HuH-7 (cell line): ENCODE measurements at regions not wholly inside any gene's neighbourhood (a gene's known extent, or its start where the extent isn't known, plus 50 kb on each side); places are given as distances from the start of the nearest gene placed in this dataset.
"Not testable (repeated sequence)": the region's sequence is repeated elsewhere in the genome, so short reads cannot be mapped to it uniquely, and the experiment has no call there.

ENCODE experiments used
- DNase-seq: peaks from one replicate; pipeline ENCODE4 v3.0.0; 2011; ENCODE audit warnings: low spot score

GRCh38 chr4:59615316-59615715 lies 1584.8 kb upstream of the ADGRL3 start:
- no peak for DNase-seq

GRCh38 chr4:59629348-59629747 lies 1570.8 kb upstream of the ADGRL3 start:
- no peak for DNase-seq

- no peak for DNase-seq
Observed at GRCh38 chr4:59630235-59630634, 1569.9 kb upstream of the ADGRL3 start.

- no peak for DNase-seq
Observed at GRCh38 chr4:59630922-59631321, 1569.2 kb upstream of the ADGRL3 start.

GRCh38 chr4:59637596-59637995 lies 1562.5 kb upstream of the ADGRL3 start:
- DNase-seq, result no peak

- no peak for DNase-seq
Observed at GRCh38 chr4:59643682-59644081, 1556.4 kb upstream of the ADGRL3 start.

- DNase-seq, result no peak
Observed at GRCh38 chr4:59644765-59645164, 1555.4 kb upstream of the ADGRL3 start.

- DNase-seq, result no peak
Observed at GRCh38 chr4:59646082-59646481, 1554.0 kb upstream of the ADGRL3 start.

- DNase-seq, result no peak
Observed at GRCh38 chr4:59647011-59647410, 1553.1 kb upstream of the ADGRL3 start.

GRCh38 chr4:59647500-59647899 lies 1552.6 kb upstream of the ADGRL3 start:
- DNase-seq, result no peak

- DNase-seq, result no peak
Observed at GRCh38 chr4:59650861-59651260, 1549.3 kb upstream of the ADGRL3 start.

- DNase-seq, result no peak
Observed at GRCh38 chr4:59655996-59656395, 1544.1 kb upstream of the ADGRL3 start.

- no peak for DNase-seq
Observed at GRCh38 chr4:59664771-59665170, 1535.4 kb upstream of the ADGRL3 start.

GRCh38 chr4:59666645-59667044 lies 1533.5 kb upstream of the ADGRL3 start:
- no peak for DNase-seq

GRCh38 chr4:59671037-59671436 lies 1529.1 kb upstream of the ADGRL3 start:
- DNase-seq, result no peak

- DNase-seq, result no peak
Observed at GRCh38 chr4:59676389-59676788, 1523.7 kb upstream of the ADGRL3 start.

- not testable (repeated sequence) for DNase-seq
Observed at GRCh38 chr4:59676992-59677391, 1523.1 kb upstream of the ADGRL3 start.

GRCh38 chr4:59685626-59686025 lies 1514.5 kb upstream of the ADGRL3 start:
- DNase-seq, result no peak

- no peak for DNase-seq
Observed at GRCh38 chr4:59689149-59689548, 1511.0 kb upstream of the ADGRL3 start.

- no peak for DNase-seq
Observed at GRCh38 chr4:59695355-59696053, 1504.6 kb upstream of the ADGRL3 start.

GRCh38 chr4:59698041-59698440 lies 1502.1 kb upstream of the ADGRL3 start:
- no peak for DNase-seq

- no peak for DNase-seq
Observed at GRCh38 chr4:59700651-59701050, 1499.5 kb upstream of the ADGRL3 start.

GRCh38 chr4:59704616-59705015 lies 1495.5 kb upstream of the ADGRL3 start:
- no peak for DNase-seq

- DNase-seq, result no peak
Observed at GRCh38 chr4:59712470-59712869, 1487.7 kb upstream of the ADGRL3 start.
